IMR-90 (cell line): ENCODE measurements at regions not wholly inside any gene's neighbourhood (a gene's known extent, or its start where the extent isn't known, plus 50 kb on each side); places are given as distances from the start of the nearest gene placed in this dataset.

Experiments used
- ATAC-seq: fragments of 200-7000 bp; cut with Tn5 transposase; 2 replicates; pipeline ENCODE4 v1.9.1; 2020; ENCODE audit warnings: low read depth, mild to moderate bottlenecking, moderate library complexity
- BruUV-seq: library from RNA; stranded (reverse); fragments of 400-500 nt; replicated peaks from 2 replicates; lab custom pipeline; 2021; lab: Mats Ljungman, UMichigan
- CTCF ChIA-PET: fragments of 300-600 bp; formaldehyde crosslinking; extraction: SDS; loops from one replicate; lab custom pipeline; 2021; ENCODE audit warnings: antibody characterized with exemption; lab: Yijun Ruan, JAX
- POLR2A ChIA-PET: fragments of 300-600 bp; sonication (Branson Sonifier 250); formaldehyde crosslinking; loops from one replicate; lab custom pipeline; 2022; ENCODE audit warnings: antibody characterized with exemption; ENCODE audit not compliant: unreplicated experiment; lab: Charles Lee
- DNase-seq: peaks from one replicate; pipeline ENCODE4 v3.0.0; 2013
- H2AFZ ChIP-seq: replicated peaks from 2 replicates; pipeline ENCODE3; 2013; ENCODE audit warnings: low read length, mild to moderate bottlenecking; ENCODE audit not compliant: poor library complexity
- H2AK5ac ChIP-seq: 2 replicates; pipeline ENCODE4 v1.6.1; 2013; ENCODE audit warnings: low read depth, low read length, inconsistent platforms
- H2AK9ac ChIP-seq: replicated peaks from 2 replicates; pipeline ENCODE3; 2013; ENCODE audit warnings: mild to moderate bottlenecking, low read depth, low read length, moderate library complexity; ENCODE audit not compliant: poor library complexity
- H2BK120ac ChIP-seq: 2 replicates; pipeline ENCODE4 v1.6.1; 2013; ENCODE audit warnings: low read depth, low read length, inconsistent platforms
- H2BK15ac ChIP-seq: 3 replicates; pipeline ENCODE4 v1.6.1; 2013; ENCODE audit warnings: low read depth, low read length, inconsistent platforms
- H2BK20ac ChIP-seq: 2 replicates; pipeline ENCODE4 v1.6.1; 2013; ENCODE audit warnings: low read depth, mild to moderate bottlenecking, inconsistent platforms, low read length, moderate library complexity
- H2BK5ac ChIP-seq: 2 replicates; pipeline ENCODE4 v1.6.1; 2013; ENCODE audit warnings: mild to moderate bottlenecking, low read depth, low read length, inconsistent platforms; ENCODE audit not compliant: poor library complexity, severe bottlenecking
- H3K14ac ChIP-seq: replicated peaks from 2 replicates; pipeline ENCODE4 v1.6.1; 2013; ENCODE audit warnings: low read depth, low read length, inconsistent platforms
- H3K18ac ChIP-seq: 2 replicates; pipeline ENCODE4 v1.6.1; 2013; ENCODE audit warnings: low read depth, low read length, control low read depth
- H3K23ac ChIP-seq: 2 replicates; pipeline ENCODE4 v1.6.1; 2013; ENCODE audit warnings: low read depth, low read length, inconsistent platforms
- H3K27ac ChIP-seq: 2 replicates; pipeline ENCODE4 v1.5.1; 2013; ENCODE audit warnings: mild to moderate bottlenecking, control low read depth, low read length; ENCODE audit not compliant: insufficient read depth
- H3K27me3 ChIP-seq: 2 replicates; pipeline ENCODE4 v1.6.1; 2013; ENCODE audit warnings: low read length; ENCODE audit not compliant: control insufficient read depth, insufficient read depth
- H3K36me3 ChIP-seq: 2 replicates; pipeline ENCODE4 v1.6.1; 2013; ENCODE audit warnings: low read length, mixed read lengths; ENCODE audit not compliant: control insufficient read depth, insufficient read depth
- H3K4ac ChIP-seq: 2 replicates; pipeline ENCODE4 v1.6.1; 2013; ENCODE audit warnings: low read depth, low read length, inconsistent platforms
- H3K4me1 ChIP-seq: 2 replicates; pipeline ENCODE4 v1.6.1; 2013; ENCODE audit warnings: low read length, mixed read lengths; ENCODE audit not compliant: control insufficient read depth, insufficient read depth
- H3K4me2 ChIP-seq: 2 replicates; pipeline ENCODE4 v1.6.1; 2013; ENCODE audit warnings: low read depth, mild to moderate bottlenecking, control low read depth, low read length, moderate library complexity
- H3K4me3 ChIP-seq: 2 replicates; pipeline ENCODE4 v1.5.1; 2013; ENCODE audit warnings: low read depth, mild to moderate bottlenecking, control low read depth, low read length, moderate library complexity; ENCODE audit not compliant: insufficient read depth
- H3K56ac ChIP-seq: 2 replicates; pipeline ENCODE4 v1.6.1; 2013; ENCODE audit warnings: low read length, inconsistent platforms; ENCODE audit not compliant: insufficient read depth; ENCODE audit errors: extremely low read depth
- H3K79me1 ChIP-seq, 2 experiments: 2 replicates each; pipeline ENCODE4 v1.6.1; 2013; ENCODE audit warnings: low read length in 2 of 2, inconsistent platforms in 1 of 2, low read depth in 1 of 2
- H3K9ac ChIP-seq: 2 replicates; pipeline ENCODE4 v1.6.1; 2013; ENCODE audit warnings: low read depth, low read length, control low read depth
- H3K9me1 ChIP-seq: 2 replicates; pipeline ENCODE4 v1.6.1; 2013; ENCODE audit warnings: low read length, inconsistent platforms; ENCODE audit not compliant: insufficient read depth
- H3K9me3 ChIP-seq: 2 replicates; pipeline ENCODE4 v1.6.1; 2013; ENCODE audit warnings: low read length; ENCODE audit not compliant: control insufficient read depth, insufficient read depth
- H4K20me1 ChIP-seq: 2 replicates; pipeline ENCODE4 v1.6.1; 2013; ENCODE audit warnings: low read length, inconsistent platforms; ENCODE audit not compliant: insufficient read depth
- H4K5ac ChIP-seq: 2 replicates; pipeline ENCODE4 v1.6.1; 2013; ENCODE audit warnings: mild to moderate bottlenecking, low read depth, low read length, control low read depth
- H4K8ac ChIP-seq, 2 experiments: 2 replicates each; pipeline ENCODE4 v1.6.1; 2013; ENCODE audit warnings: low read depth in 2 of 2, low read length in 2 of 2, control low read depth in 1 of 2, inconsistent platforms in 1 of 2
- H4K91ac ChIP-seq: 2 replicates; pipeline ENCODE4 v1.6.1; 2013; ENCODE audit warnings: low read depth, low read length, inconsistent platforms; ENCODE audit not compliant: insufficient read depth
- FOS ChIP-seq: fragments of 150-350 bp; IDR thresholded peaks from 2 replicates; pipeline ENCODE4 v1.6.1; 2016; ENCODE audit warnings: low read depth, low read length
- RCOR1 ChIP-seq: IDR thresholded peaks from 2 replicates; pipeline ENCODE4 v1.6.1; 2012; ENCODE audit warnings: mild to moderate bottlenecking, low read length, improper control_type of control experiment; ENCODE audit not compliant: insufficient replicate concordance
- WGBS, 2 experiments: methylation state at CpG; one replicate each; pipeline versions ENCODE4 v1.1.5 to v1.1.7; 2013; ENCODE audit warnings: missing lambda C conversion rate in 2 of 2; ENCODE audit not compliant: insufficient read length in 1 of 2; ENCODE audit errors: extremely low coverage in 2 of 2; 5-methylcytosine and 5-hydroxymethylcytosine counted together
- dilution Hi-C: fragments of 300-500 bp; cut with HindIII; formaldehyde crosslinking; loops from one replicate; pipeline ENCODE4 v1.14.3; 2018; ENCODE audit warnings: low sequenced_read_pairs; ENCODE audit not compliant: unreplicated experiment
- in situ Hi-C: fragments of 300-500 bp; cut with MboI; formaldehyde crosslinking; loops from 3 replicates; pipeline ENCODE4 v1.14.3; 2019; ENCODE audit warnings: low sequenced_read_pairs, inconsistent platforms, mixed read lengths
- intact Hi-C: fragments of 100-400 bp; cut with micrococcal nuclease; formaldehyde crosslinking; loops from 2 replicates; pipeline ENCODE4 v1.10.0; 2022

- Histone ChIP-seq H4K20me1 (no peaks in the 10 kb centered on the region), H4K91ac (no peak overlapping the region), H3K4me3 (no peak overlapping the region), H3K27ac (no peak overlapping the region), H3K56ac (no peak overlapping the region), H2BK15ac (no peak overlapping the region), H2BK5ac (no peak overlapping the region), H3K9me3 (peaks cover 43% of the 10 kb centered on the region), H2BK20ac (no peak overlapping the region), H3K36me3 (no peaks in the 10 kb centered on the region), H3K4me2 (no peak overlapping the region), H4K8ac (no peak overlapping the region), H3K23ac (no peak overlapping the region), H3K14ac (no peak overlapping the region), H3K9ac (no peak overlapping the region), H2AK5ac (no peak overlapping the region), H3K27me3 (no peaks in the 10 kb centered on the region), H2AFZ (no peak overlapping the region), H3K79me1 (no peaks in the 10 kb centered on the region), H2BK120ac (no peak overlapping the region), H2AK9ac (no peak overlapping the region), H3K4ac (no peak overlapping the region), H3K4me1 (no peaks in the 10 kb centered on the region), H3K9me1 (no peaks in the 10 kb centered on the region), H3K18ac (no peak overlapping the region), H4K5ac (no peak overlapping the region)
- no peak for DNase-seq
- POLR2A ChIA-PET: no interaction called here
- no TSS peak for BruUV-seq
- ATAC-seq: no peak
- intact Hi-C loops: no loop called here
- in situ Hi-C loops: no loop called here
- dilution Hi-C loops: no loop called here
- WGBS, 2 experiments: 69% methylated on average over 2 of the region's 2 CpGs; no CpG with 5 or more reads in 1 of the 2 experiments
- no peak for TF ChIP-seq FOS
- no peak for TF ChIP-seq RCOR1
- CTCF ChIA-PET: no interaction called here
These were observed 73.2 kb downstream of the MBD3L1 start for GRCh38 chr19:8905342-8905741.
